ENCODE measurements at regions not wholly inside any gene's neighbourhood (a gene's known extent, or its start where the extent isn't known, plus 50 kb on each side); places are given as distances from the start of the nearest gene placed in this dataset.

- H3K79me2 ChIP-seq (ENCODE audit: control insufficient read depth, insufficient read depth, low read length): no peaks in the 10 kb centered on the region
- no peak for FAIRE-seq
- no peaks in the 10 kb centered on the region for H3K36me3 ChIP-seq (ENCODE audit: control insufficient read depth in 2 of 2, extremely low read depth in 1 of 2, insufficient read depth in 2 of 2, low read length in 2 of 2)
- H2AFZ ChIP-seq (ENCODE audit: control insufficient read depth, low read length): no peak overlapping the region
- dilution Hi-C loops (cut with MboI; ENCODE audit: extremely low pct_ligation_motif_present, low sequenced_read_pairs): no loop called here
- no peaks in the 10 kb centered on the region for H4K20me1 ChIP-seq (ENCODE audit: control insufficient read depth, extremely low read depth, insufficient read depth, low read length)
- peaks cover 8% of the 10 kb centered on the region for H3K4me1 ChIP-seq (ENCODE audit: control insufficient read depth, extremely low read depth, insufficient read depth, low read length)
- DNase-seq (ENCODE audit: low read depth, low spot score): no peak
- H3K4me3 ChIP-seq (ENCODE audit: control insufficient read depth in 2 of 3, extremely low read depth in 1 of 3, insufficient read depth in 2 of 3, low read depth in 1 of 3, low read length in 3 of 3): no peak overlapping the region
- no peak overlapping the region for H3K4me2 ChIP-seq (ENCODE audit: control insufficient read depth, extremely low read depth, insufficient read depth, low read depth, low read length)
- H3K27me3 ChIP-seq (ENCODE audit: control insufficient read depth, extremely low read depth, insufficient read depth, low read length): no peaks in the 10 kb centered on the region
- H3K9me1 ChIP-seq (ENCODE audit: control insufficient read depth, extremely low read depth, insufficient read depth, low read length): no peaks in the 10 kb centered on the region
- TF ChIP-seq EZH2 (IDR thresholded peaks at IDR 0.05; ENCODE audit: low read length): no peak
- TF ChIP-seq, protein P1, sequence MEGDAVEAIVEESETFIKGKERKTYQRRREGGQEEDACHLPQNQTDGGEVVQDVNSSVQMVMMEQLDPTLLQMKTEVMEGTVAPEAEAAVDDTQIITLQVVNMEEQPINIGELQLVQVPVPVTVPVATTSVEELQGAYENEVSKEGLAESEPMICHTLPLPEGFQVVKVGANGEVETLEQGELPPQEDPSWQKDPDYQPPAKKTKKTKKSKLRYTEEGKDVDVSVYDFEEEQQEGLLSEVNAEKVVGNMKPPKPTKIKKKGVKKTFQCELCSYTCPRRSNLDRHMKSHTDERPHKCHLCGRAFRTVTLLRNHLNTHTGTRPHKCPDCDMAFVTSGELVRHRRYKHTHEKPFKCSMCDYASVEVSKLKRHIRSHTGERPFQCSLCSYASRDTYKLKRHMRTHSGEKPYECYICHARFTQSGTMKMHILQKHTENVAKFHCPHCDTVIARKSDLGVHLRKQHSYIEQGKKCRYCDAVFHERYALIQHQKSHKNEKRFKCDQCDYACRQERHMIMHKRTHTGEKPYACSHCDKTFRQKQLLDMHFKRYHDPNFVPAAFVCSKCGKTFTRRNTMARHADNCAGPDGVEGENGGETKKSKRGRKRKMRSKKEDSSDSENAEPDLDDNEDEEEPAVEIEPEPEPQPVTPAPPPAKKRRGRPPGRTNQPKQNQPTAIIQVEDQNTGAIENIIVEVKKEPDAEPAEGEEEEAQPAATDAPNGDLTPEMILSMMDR (optimal IDR thresholded peaks at IDR 0.05 in 1 of 3, IDR thresholded peaks at IDR 0.05 in 1 of 3, conservative IDR thresholded peaks at IDR 0.05 in 1 of 3; ENCODE audit: extremely low read depth in 1 of 3, insufficient read depth in 2 of 3, low read length in 3 of 3): no peak
- H3K9ac ChIP-seq (ENCODE audit: control insufficient read depth, extremely low read depth, insufficient read depth, low read length): no peak overlapping the region
- H3K9me3 ChIP-seq (ENCODE audit: control insufficient read depth, low read depth, low read length): no peaks in the 10 kb centered on the region
- no peak overlapping the region for H3K27ac ChIP-seq (ENCODE audit: control insufficient read depth, insufficient read depth, low read length)
Observed at GRCh38 chr2:12434630-12435098, 282.1 kb upstream of the TRIB2 start.

DNA sequence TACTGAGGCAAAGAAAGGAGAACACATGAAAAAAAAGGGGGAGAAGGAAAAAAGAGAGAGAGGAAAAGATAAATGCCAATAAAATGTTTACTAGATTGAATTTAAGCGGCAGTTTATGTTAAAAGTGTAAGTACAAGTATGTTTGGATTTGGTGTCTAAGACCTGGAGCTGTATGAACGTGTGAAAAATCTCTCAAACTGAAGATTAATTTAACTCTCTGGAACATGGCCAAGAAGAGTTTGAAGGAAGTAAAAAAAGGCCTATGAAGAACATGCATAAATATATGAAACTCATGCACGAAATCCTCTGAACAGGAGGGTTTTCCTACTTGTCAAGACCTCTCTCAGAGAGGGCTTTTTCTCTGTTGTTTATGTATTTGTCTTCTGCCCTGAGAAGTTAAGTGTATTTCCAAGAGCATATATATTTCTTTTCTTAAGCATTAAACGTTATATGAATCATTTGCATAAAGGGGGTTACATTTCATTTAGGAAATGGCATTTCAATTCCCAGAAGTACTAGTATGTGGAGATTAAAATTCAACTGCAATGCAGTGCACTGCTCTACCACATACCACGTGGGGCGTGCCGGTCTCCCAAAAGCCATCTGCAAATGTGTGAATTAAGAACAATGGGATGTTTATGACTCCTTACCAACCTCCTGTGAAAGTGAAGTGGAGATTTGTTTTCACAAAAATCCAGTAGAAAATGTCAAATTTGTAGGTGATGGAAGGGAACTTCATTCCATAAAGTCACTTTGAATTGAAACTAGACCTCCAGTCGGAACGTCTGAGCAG is 281.1 kb upstream of the TRIB2 start:
- Histone ChIP-seq H3K4me2 (ENCODE audit: control insufficient read depth, extremely low read depth, insufficient read depth, low read depth, low read length) (no peak overlapping the region), H3K36me3 (ENCODE audit: control insufficient read depth in 2 of 2, extremely low read depth in 1 of 2, insufficient read depth in 2 of 2, low read length in 2 of 2) (no peaks in the 10 kb centered on the region), H3K27ac (ENCODE audit: control insufficient read depth, insufficient read depth, low read length) (no peak overlapping the region), H3K4me1 (ENCODE audit: control insufficient read depth, extremely low read depth, insufficient read depth, low read length) (no peaks in the 10 kb centered on the region), H3K9me3 (ENCODE audit: control insufficient read depth, low read depth, low read length) (no peaks in the 10 kb centered on the region), H3K27me3 (ENCODE audit: control insufficient read depth, extremely low read depth, insufficient read depth, low read length) (no peaks in the 10 kb centered on the region), H3K9ac (ENCODE audit: control insufficient read depth, extremely low read depth, insufficient read depth, low read length) (no peak overlapping the region), H3K79me2 (ENCODE audit: control insufficient read depth, insufficient read depth, low read length) (no peaks in the 10 kb centered on the region), H3K4me3 (ENCODE audit: control insufficient read depth in 2 of 3, extremely low read depth in 1 of 3, insufficient read depth in 2 of 3, low read depth in 1 of 3, low read length in 3 of 3) (no peak overlapping the region), H3K9me1 (ENCODE audit: control insufficient read depth, extremely low read depth, insufficient read depth, low read length) (no peaks in the 10 kb centered on the region), H4K20me1 (ENCODE audit: control insufficient read depth, extremely low read depth, insufficient read depth, low read length) (no peaks in the 10 kb centered on the region), H2AFZ (ENCODE audit: control insufficient read depth, low read length) (no peak overlapping the region)
- TF ChIP-seq, protein P1 (optimal IDR thresholded peaks at IDR 0.05 in 1 of 3, IDR thresholded peaks at IDR 0.05 in 1 of 3, conservative IDR thresholded peaks at IDR 0.05 in 1 of 3; ENCODE audit: extremely low read depth in 1 of 3, insufficient read depth in 2 of 3, low read length in 3 of 3): no peak
- no peak for TF ChIP-seq EZH2 (IDR thresholded peaks at IDR 0.05; ENCODE audit: low read length)
- no peak for FAIRE-seq
- no peak for DNase-seq (ENCODE audit: low read depth, low spot score)
- dilution Hi-C loops (cut with MboI; ENCODE audit: extremely low pct_ligation_motif_present, low sequenced_read_pairs): no loop called here
